ENCODE measurements at regions not wholly inside any gene's neighbourhood (a gene's known extent, or its start where the extent isn't known, plus 50 kb on each side); places are given as distances from the start of the nearest gene placed in this dataset.

- POLR2A ChIA-PET = no interaction called here
These were observed 135.9 kb upstream of the NKX1-1 start for GRCh38 chr4:1542226-1542490.

DNA sequence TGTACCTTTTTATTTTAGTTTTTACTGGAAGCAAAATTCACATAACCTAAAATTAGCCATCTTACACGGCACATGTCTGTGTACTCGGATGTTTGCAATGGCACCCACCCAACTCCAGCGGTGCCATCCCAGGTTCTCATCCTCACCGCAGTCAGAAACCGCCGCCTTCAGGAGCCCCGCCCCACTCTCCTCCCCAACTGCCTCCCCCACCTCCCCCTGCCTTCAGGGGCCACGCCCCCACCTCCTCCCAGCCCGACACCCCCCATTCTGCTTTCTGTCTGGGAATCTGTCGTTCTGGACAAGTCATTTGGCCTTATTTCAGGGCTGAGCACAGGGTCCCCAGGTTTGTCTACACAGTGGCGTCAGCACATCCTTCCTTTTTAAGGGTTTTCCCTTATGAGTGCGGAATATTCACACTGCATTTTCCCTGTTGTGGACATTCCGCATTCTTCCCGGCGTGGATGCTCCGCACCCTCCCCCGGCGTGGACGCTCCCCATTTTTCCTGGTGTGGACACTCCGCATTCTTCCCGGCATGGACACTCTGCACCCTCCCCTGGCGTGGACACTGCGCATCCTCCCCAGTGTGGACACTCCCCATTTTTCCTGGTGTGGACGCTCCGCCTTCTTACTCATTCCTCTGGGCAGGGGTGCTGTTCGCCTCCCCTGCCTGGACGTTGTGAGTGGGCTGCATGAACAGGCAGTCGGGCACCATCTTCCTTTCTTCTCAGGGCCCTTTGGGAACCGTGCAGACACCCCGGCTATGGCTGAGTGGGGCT, 135.4 kb upstream of the NKX1-1 start:
- no peak for TF ChIP-seq CTCF (IDR thresholded peaks at IDR 0.05; ENCODE audit: low read depth, low read length)
- POLR2A ChIA-PET = no interaction called here
- CTCF ChIA-PET = no interaction called here

More at GRCh38 chr4:1542226-1542490, 135.9 kb upstream of the NKX1-1 start:
- TF ChIP-seq CTCF (IDR thresholded peaks at IDR 0.05; ENCODE audit: low read depth, low read length) = no peak
- Histone ChIP-seq H3K27me3 (ENCODE audit: control insufficient read depth, insufficient read depth, low read length) (peaks cover 8% of the 10 kb centered on the region), H3K9me3 (ENCODE audit: control insufficient read depth, insufficient read depth, low read length) (no peaks in the 10 kb centered on the region; the same call in 1 of the 2 replicates), H3K27ac (ENCODE audit: low read depth, low read length) (no peak overlapping the region), H3K4me3 (ENCODE audit: low read depth, low read length) (no peak overlapping the region)
- no peak for DNase-seq (ENCODE audit: low read depth, low spot score)
- CTCF ChIA-PET = no interaction called here

DNA sequence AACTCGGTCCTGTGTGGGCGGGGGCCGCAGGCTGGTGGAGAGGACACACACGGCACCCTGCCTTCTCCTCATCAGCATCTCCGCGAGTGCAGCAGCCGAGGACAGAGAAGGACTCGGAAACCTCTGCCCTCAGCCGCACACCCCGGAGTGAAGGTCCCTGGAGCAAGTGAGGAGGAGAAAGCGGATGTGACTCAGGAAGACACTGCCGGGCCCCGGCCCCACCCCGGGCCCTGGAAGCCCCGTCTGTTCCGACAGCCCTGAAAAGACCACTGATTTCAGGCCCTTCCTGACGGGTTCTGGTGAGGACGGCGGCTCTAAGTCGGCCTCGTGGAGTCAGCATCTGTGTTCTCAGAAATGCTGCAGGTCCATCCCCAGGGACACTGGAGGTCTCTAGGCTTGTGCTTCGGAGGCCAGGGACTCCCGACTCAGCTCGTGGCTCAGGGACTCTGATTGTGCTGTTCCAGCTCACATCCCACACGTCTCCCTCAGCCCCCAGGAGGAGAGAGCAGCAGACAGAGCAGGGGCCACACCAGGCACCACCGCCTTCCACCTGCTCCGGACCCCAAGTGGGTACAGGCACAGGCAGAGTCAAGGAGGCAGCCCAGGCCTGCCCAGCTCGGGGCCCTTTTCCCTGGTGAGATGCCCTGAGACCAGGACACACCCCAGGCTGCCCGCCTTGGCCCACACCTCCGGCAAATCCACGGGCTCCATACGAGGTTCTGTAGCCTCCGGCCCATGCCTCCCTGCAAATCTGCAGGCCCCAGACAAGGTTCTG, 134.5 kb upstream of the NKX1-1 start:
- H3K4me3 ChIP-seq (ENCODE audit: low read depth, low read length) = no peak overlapping the region
- ChIA-PET CTCF (no interaction called here), POLR2A (no interaction called here)
- no peak overlapping the region for H3K27ac ChIP-seq (ENCODE audit: low read depth, low read length)
- TF ChIP-seq CTCF (IDR thresholded peaks at IDR 0.05; ENCODE audit: low read depth, low read length) = no peak
- H3K9me3 ChIP-seq (ENCODE audit: control insufficient read depth, insufficient read depth, low read length) = no peaks in the 10 kb centered on the region; the same call in 1 of the 2 replicates
- no peak for DNase-seq (ENCODE audit: low read depth, low spot score)
- H3K27me3 ChIP-seq (ENCODE audit: control insufficient read depth, insufficient read depth, low read length) = peaks cover 5% of the 10 kb centered on the region

More for the DNA sequence above, 135.4 kb upstream of the NKX1-1 start:
- Histone ChIP-seq H3K9me3 (ENCODE audit: control insufficient read depth, insufficient read depth, low read length) (no peaks in the 10 kb centered on the region; the same call in 1 of the 2 replicates), H3K27ac (ENCODE audit: low read depth, low read length) (no peak overlapping the region), H3K27me3 (ENCODE audit: control insufficient read depth, insufficient read depth, low read length) (peaks cover 5% of the 10 kb centered on the region), H3K4me3 (ENCODE audit: low read depth, low read length) (no peak overlapping the region)
- no peak for DNase-seq (ENCODE audit: low read depth, low spot score)

DNA sequence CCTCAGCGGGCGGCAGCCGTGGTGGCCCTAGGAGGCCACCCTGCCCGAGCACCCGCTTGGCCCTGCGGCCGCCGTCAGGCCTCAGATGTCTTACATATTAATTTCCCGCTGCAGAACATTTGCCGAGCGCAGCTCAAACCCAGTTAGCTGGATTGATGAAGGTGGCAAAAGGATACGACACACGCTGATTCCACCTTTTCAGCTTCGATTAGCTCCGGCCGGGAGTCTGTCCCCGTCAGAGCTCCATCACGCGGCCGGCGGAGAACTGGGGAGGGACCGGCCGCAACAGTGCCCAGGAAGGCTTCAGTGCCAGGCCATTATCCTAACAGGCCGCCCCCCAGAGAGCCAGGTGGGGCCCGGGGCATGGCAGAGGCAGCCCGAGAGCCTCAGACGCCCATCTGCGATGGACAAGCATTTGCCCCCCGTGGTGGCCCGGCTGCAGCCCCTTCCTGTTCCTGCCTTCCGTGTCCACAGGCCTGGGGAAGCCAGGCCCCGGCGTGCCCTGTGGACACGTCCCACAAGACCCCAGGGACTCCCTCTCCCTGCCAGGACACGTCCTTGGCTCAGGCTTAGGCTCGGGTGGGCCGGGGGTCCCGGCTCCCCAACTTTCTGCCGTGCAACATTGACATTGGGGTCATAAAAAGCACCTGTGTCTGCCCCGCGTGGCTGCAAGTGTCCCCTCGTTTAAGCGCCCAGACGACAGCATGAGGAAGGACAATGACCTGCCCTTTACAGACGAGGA, 133.8 kb upstream of the NKX1-1 start:
- H3K27ac ChIP-seq (ENCODE audit: low read depth, low read length) = no peak overlapping the region
- no peak for TF ChIP-seq CTCF (IDR thresholded peaks at IDR 0.05; ENCODE audit: low read depth, low read length)
- DNase-seq (ENCODE audit: low read depth, low spot score) = no peak
- ChIA-PET CTCF (no interaction called here), POLR2A (interaction anchor here (0.7 kb wide), 1 partner anchor 22 kb away, joined by 5 read pairs; no protein-coding TSS in a partner anchor)
- H3K9me3 ChIP-seq (ENCODE audit: control insufficient read depth, insufficient read depth, low read length) = no peaks in the 10 kb centered on the region; the same call in 1 of the 2 replicates
- no peak overlapping the region for H3K4me3 ChIP-seq (ENCODE audit: low read depth, low read length)
- peaks cover 8% of the 10 kb centered on the region for H3K27me3 ChIP-seq (ENCODE audit: control insufficient read depth, insufficient read depth, low read length)

Measured in AG04450 (cell line).